ENCODE measurements at regions not wholly inside any gene's neighbourhood (a gene's known extent, or its start where the extent isn't known, plus 50 kb on each side); places are given as distances from the start of the nearest gene placed in this dataset.

DNA sequence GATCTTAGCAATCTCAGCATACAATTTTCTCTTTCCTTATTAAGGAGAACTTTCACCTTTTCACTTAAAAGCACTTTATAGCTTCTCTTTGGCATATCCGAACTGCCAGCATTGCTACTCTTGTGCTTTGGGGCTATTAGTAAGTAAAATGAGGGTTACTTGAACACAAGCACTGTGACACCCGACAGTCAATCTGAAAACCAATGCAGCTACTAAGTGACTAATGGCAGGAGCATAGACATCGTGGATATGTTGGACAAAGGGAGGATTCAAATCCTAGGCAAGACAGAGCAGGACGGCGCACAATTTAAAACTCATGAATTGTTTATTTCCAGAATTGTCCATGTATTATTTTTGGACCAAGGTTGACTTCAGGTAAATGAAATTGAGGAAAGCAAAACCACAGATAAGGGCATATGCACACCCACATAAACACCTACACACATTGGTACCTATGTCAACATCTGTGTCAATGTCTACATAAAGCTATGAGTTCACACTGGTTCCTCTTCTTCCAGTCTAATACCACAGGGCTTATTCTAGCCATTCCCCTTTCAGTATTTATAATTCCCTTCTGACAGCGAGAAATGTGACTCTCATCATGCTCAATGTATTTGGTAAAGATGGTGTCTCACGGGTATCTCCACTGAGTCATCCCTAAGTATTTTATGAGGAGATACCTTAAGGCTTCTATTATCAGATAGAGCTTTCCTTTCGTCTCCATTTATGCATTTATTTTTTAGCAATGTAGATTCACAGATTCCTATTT, 75.3 kb upstream of the RALGPS2 start:
- TF ChIP-seq, protein P1, sequence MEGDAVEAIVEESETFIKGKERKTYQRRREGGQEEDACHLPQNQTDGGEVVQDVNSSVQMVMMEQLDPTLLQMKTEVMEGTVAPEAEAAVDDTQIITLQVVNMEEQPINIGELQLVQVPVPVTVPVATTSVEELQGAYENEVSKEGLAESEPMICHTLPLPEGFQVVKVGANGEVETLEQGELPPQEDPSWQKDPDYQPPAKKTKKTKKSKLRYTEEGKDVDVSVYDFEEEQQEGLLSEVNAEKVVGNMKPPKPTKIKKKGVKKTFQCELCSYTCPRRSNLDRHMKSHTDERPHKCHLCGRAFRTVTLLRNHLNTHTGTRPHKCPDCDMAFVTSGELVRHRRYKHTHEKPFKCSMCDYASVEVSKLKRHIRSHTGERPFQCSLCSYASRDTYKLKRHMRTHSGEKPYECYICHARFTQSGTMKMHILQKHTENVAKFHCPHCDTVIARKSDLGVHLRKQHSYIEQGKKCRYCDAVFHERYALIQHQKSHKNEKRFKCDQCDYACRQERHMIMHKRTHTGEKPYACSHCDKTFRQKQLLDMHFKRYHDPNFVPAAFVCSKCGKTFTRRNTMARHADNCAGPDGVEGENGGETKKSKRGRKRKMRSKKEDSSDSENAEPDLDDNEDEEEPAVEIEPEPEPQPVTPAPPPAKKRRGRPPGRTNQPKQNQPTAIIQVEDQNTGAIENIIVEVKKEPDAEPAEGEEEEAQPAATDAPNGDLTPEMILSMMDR (IDR thresholded peaks at IDR 0.05; ENCODE audit: extremely low read depth, missing control alignments): no peak
- DNase-seq (ENCODE audit: low spot score): no peak

GRCh38 chr1:178650934-178651511, 74.0 kb upstream of the RALGPS2 start:
- no peak for DNase-seq (ENCODE audit: low spot score)
- TF ChIP-seq, protein P1 (IDR thresholded peaks at IDR 0.05; ENCODE audit: extremely low read depth, missing control alignments): no peak

DNA sequence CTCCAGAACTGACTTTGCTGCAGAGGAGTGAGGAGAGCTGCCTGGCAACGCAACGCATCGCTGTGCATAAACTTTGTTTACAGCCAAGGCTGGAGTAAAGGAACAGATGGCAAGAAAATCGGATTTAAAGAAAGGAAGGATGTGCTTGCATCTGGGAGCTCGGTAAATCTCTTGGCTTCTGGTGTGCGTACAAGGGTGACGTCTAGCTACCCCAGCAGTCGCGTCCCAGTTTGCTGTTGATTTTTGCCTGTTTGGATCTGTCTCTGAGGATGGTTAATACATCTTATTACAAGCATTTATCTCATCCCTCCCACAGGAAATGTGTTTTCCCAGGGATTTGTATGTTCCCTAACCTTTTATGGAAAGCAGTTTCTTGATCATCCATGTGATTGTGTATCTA, 73.3 kb upstream of the RALGPS2 start:
- DNase-seq (ENCODE audit: low spot score): no peak
- TF ChIP-seq, protein P1 (IDR thresholded peaks at IDR 0.05; ENCODE audit: extremely low read depth, missing control alignments): no peak

DNA sequence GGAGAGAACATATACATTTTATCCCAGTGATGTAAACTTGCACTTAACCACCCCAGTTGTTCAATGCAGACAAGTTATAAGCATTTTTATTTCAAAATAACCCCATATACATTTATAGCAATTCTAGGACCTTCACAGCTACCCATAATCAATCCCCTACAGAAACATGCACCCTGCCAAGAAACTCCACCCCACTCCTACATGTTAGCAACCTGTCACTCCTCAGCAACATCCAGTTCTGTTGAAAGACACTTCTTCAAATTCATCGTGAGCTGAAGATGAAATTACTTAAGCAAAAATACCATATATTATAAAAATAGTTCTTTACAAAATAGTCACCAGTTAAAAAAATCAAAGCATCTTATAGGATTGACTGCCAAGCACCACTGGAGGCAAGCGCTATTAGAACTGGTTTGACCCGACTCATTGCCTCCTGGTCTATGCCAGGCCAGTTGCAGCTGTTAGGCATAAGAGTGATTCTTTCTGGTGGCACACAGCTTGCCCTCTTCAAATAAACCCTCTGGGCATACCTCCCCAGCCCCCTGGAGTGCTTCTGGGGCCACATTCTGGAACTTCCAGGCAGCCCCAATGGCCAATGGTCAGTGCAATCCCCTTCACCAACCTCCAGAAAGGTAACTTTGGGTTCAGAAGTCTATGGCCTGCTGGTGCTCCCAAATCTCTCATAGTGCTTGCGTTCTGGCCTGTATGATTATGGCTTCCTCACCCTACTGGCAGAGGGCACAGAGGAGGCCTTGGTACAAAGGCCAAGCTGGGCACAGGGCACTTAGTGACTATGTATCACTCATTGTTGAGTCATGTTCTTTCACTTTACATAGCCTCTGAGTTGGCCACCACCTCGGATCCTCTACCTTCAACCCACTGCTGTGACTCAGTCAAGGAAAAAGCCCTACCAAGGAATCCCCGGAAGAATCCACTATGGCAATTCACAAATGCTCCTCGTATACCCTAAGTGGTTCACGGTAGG, 72.2 kb upstream of the RALGPS2 start:
- TF ChIP-seq, protein P1 (IDR thresholded peaks at IDR 0.05; ENCODE audit: extremely low read depth, missing control alignments): no peak
- no peak for DNase-seq (ENCODE audit: low spot score)

DNA sequence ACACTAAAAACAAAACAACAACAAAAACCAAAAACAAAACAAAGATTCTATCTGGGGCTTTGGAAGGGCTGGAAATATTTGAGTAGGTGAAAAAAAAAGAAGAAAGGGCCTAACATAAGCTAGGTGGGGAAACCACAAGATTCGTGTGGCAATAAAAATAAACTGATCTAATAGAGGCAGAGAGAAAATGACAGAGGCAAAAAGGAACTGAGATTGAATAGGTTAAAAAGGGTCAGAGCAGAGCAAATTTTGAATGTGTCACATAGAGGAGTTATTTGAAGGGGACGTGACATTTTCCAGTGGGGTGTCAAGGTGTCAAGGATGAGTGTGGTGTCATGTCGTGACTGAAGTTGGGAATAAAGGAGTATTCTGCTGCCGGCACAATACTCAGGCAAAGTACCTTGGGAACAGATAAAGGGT, 65.2 kb upstream of the RALGPS2 start:
- peak; percentile 45 for DNase-seq (ENCODE audit: low spot score)
- TF ChIP-seq, protein P1 (IDR thresholded peaks at IDR 0.05; ENCODE audit: extremely low read depth, missing control alignments): no peak

DNA sequence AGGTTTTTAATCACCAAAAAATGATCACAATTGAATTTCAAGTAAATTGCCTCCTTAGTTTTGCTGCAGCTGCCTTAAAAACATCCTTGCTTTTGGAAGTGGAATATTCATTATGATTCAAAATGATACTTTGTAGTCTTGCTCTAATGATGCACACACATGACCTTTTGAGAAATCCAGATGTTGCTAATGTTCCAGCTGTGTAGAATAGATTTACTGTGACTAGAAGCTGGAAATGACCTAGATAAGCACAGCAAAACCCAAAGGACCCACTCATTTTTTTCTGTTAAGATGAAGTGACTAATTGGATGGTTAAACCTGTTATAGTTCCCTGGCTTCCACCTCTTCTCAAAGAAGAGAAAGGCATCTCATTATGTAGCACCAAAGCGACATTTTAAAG, 64.6 kb upstream of the RALGPS2 start:
- DNase-seq (ENCODE audit: low spot score): no peak
- TF ChIP-seq, protein P1 (IDR thresholded peaks at IDR 0.05; ENCODE audit: extremely low read depth, missing control alignments): no peak
